Prostate gland (tissue), 2 donors: ENCODE measurements at regions not wholly inside any gene's neighbourhood (a gene's known extent, or its start where the extent isn't known, plus 50 kb on each side); places are given as distances from the start of the nearest gene placed in this dataset.

Experiments
- DNase-seq: peaks from one replicate; pipeline ENCODE4 v3.0.0-alpha.2; 2019; ENCODE audit warnings: low spot score
- H3K27ac ChIP-seq, 2 donors: fragments of 200-600 bp; sonication (generic); 2 replicates each; pipeline ENCODE4 v1.5.1; 2017 to 2019
- H3K27me3 ChIP-seq: fragments of 200-600 bp; sonication (generic); replicated peaks from 2 replicates; pipeline ENCODE4 v1.5.1; 2019; ENCODE audit not compliant: insufficient read depth
- H3K36me3 ChIP-seq, 2 donors: fragments of 200-600 bp; sonication (generic); 1 replicate in 1 of 2; 2 replicates in 1 of 2; pipeline versions ENCODE4 v1.5.1 to v1.8.1; 2017 to 2019
- H3K4me1 ChIP-seq: fragments of 200-600 bp; sonication (generic); replicated peaks from 2 replicates; pipeline ENCODE4 v1.5.1; 2019
- H3K4me3 ChIP-seq, 2 donors: fragments of 200-600 bp; sonication (generic); 2 replicates each; pipeline ENCODE4 v1.5.1; 2017 to 2019
- H3K9me3 ChIP-seq: fragments of 200-600 bp; sonication (generic); 2 replicates; pipeline ENCODE4 v1.5.1; 2017
- POLR2A ChIP-seq: fragments of 450-650 bp; IDR thresholded peaks from one replicate; pipeline ENCODE4 v1.6.1; 2016; ENCODE audit warnings: antibody characterized with exemption, mild to moderate bottlenecking
- POLR2AphosphoS5 ChIP-seq: sonication (generic); formaldehyde crosslinking; IDR thresholded peaks from one replicate; pipeline ENCODE4 v1.6.1; 2017; ENCODE audit warnings: antibody characterized with exemption
- WGBS: methylation state at CpG from one replicate; pipeline ENCODE4 v1.1.5; 2018; 5-methylcytosine and 5-hydroxymethylcytosine counted together
- intact Hi-C: fragments of 100-400 bp; cut with DNase I; formaldehyde crosslinking; loops from one replicate; pipeline ENCODE4 v1.14.2; 2022
- TF ChIP-seq, protein P1 (sequence below), 4 experiments: fragments of 200-600 bp in 2 of 4; fragments of 450-650 bp in 2 of 4; sonication (generic) in 2 of 4; IDR thresholded peaks; 1 replicate in 3 of 4; 2 replicates in 1 of 4; pipeline ENCODE4 v1.5.1; 2016 to 2019; ENCODE audit warnings: antibody characterized with exemption in 4 of 4, mild to moderate bottlenecking in 2 of 4, moderate library complexity in 2 of 4

DNA sequence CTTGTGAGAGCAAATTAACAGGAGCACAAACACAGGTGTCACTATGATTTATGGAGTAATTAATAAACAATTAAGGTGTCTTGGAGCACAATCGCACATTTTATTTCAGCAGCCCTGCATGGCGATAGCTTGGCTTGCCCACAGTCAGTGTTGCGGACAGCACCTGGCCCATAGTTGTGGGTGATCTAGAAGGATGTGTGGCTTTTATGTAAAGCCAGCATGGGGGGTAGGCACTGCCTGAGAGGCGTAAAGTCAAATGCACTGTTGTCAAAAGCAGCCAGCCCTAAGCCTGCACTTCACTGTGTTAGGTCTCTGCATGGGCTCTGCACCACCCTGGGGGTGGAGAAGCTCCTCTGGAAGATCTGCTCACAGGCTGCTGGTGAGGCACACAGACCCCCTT, 177.4 kb upstream of the PPP2R3A start:
- H3K27me3 ChIP-seq = peaks cover 3% of the 10 kb centered on the region
- 70% methylated on average over 4 of the region's 4 CpGs for WGBS

DNA sequence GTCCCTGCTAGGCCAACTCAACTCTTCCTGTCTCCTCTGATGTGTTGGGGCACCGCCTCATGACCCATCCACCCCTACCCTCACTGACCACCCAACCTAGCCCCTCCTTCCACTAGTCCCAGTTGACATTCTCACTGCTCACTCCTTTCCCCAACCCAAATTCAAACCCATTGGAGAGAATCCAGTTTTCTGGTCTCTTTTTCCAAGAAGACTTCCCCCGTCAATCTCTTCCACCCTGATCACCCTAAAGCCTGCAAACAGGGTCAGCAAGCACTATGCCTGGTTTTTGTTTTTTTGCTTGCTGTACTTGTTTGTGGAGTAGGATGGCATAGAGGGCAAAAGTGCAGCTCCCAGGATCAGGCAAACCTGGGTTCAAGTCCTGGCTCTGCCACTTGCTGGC, 176.6 kb upstream of the PPP2R3A start:
- peaks cover 3% of the 10 kb centered on the region for H3K27me3 ChIP-seq
- no peak overlapping the region for H3K27ac ChIP-seq
- no peaks in the 10 kb centered on the region for H3K4me1 ChIP-seq
- H3K4me3 ChIP-seq = no peak overlapping the region
- DNase-seq = no peak
- 88% methylated on average over 2 of the region's 2 CpGs for WGBS
- no peaks in the 10 kb centered on the region for H3K36me3 ChIP-seq
- no peak for TF ChIP-seq POLR2A
- TF ChIP-seq, protein P1, sequence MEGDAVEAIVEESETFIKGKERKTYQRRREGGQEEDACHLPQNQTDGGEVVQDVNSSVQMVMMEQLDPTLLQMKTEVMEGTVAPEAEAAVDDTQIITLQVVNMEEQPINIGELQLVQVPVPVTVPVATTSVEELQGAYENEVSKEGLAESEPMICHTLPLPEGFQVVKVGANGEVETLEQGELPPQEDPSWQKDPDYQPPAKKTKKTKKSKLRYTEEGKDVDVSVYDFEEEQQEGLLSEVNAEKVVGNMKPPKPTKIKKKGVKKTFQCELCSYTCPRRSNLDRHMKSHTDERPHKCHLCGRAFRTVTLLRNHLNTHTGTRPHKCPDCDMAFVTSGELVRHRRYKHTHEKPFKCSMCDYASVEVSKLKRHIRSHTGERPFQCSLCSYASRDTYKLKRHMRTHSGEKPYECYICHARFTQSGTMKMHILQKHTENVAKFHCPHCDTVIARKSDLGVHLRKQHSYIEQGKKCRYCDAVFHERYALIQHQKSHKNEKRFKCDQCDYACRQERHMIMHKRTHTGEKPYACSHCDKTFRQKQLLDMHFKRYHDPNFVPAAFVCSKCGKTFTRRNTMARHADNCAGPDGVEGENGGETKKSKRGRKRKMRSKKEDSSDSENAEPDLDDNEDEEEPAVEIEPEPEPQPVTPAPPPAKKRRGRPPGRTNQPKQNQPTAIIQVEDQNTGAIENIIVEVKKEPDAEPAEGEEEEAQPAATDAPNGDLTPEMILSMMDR (IDR thresholded peaks at IDR 0.05) = no peak
- TF ChIP-seq POLR2AphosphoS5 = no peak
- intact Hi-C loops = no loop called here
- H3K9me3 ChIP-seq = no peaks in the 10 kb centered on the region

More for the DNA sequence above, 177.4 kb upstream of the PPP2R3A start:
- no peak for DNase-seq
- TF ChIP-seq, protein P1 (IDR thresholded peaks at IDR 0.05) = no peak
- TF ChIP-seq POLR2AphosphoS5 (no peak), POLR2A (no peak)
- intact Hi-C loops = no loop called here
- H3K4me1 ChIP-seq = no peaks in the 10 kb centered on the region
- H3K27ac ChIP-seq = no peak overlapping the region
- no peaks in the 10 kb centered on the region for H3K9me3 ChIP-seq
- H3K4me3 ChIP-seq = no peak overlapping the region
- H3K36me3 ChIP-seq = no peaks in the 10 kb centered on the region

DNA sequence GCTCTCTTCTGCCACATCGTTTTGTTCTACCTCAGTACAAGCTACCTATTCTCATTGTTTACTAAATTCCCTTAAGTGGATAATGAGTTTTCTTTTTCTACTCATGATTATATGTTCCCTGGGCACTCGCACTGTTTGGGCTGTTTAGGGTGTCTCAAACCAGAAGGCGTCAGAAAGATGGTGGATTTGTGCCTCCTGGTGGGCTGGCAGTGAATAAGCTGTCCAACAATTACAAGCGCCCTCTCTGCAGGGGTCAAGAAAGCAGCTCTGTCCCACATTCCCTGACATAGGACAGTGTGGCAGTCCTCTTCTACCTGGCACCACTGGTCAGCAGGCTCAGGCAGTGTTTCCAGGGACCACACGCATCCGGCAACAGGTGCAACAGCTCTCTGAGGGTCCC, 173.4 kb upstream of the PPP2R3A start:
- Histone ChIP-seq H3K27me3 (peaks cover 3% of the 10 kb centered on the region), H3K9me3 (no peaks in the 10 kb centered on the region), H3K4me3 (no peak overlapping the region), H3K27ac (no peak overlapping the region), H3K36me3 (no peaks in the 10 kb centered on the region), H3K4me1 (no peaks in the 10 kb centered on the region)
- TF ChIP-seq POLR2AphosphoS5 = no peak
- TF ChIP-seq POLR2A = no peak
- TF ChIP-seq, protein P1 (IDR thresholded peaks at IDR 0.05) = no peak
- 70% methylated on average over 6 of the region's 6 CpGs for WGBS
- DNase-seq = no peak
- intact Hi-C loops = no loop called here

DNA sequence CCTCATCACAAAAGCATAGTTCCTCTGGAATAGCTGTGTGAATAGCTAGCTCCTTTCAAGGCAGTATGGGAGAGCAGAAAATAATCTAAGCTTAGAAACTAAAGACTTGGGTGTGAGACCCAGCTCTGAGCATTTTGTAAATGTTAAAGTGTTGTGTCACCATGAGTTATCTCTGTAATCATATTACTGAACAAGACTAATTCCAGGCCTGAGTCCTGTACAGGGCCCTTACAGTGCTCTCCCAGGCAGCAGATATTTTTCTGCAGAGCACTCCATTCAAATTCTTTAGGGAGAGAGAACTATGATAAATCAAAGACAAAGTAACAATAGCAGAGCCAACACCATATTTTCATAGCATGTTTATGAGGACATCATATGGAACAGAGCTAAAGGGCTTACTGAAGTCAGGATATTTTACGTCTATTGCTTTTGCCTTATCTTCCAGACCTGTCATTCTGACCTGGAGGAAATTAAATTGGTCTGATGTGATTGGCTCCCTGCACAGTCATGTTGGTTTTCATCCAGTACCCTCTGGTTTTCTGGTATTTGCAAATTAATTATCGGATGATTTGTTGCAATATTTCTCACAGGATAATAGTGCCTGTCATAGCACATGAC, 172.6 kb upstream of the PPP2R3A start:
- intact Hi-C loops = no loop called here

More for the DNA sequence above, 172.6 kb upstream of the PPP2R3A start:
- Histone ChIP-seq H3K27me3 (peaks cover 3% of the 10 kb centered on the region), H3K27ac (no peak overlapping the region), H3K4me1 (no peaks in the 10 kb centered on the region), H3K9me3 (no peaks in the 10 kb centered on the region), H3K4me3 (no peak overlapping the region), H3K36me3 (no peaks in the 10 kb centered on the region)
- no peak for DNase-seq
- TF ChIP-seq, protein P1 (IDR thresholded peaks at IDR 0.05) = no peak
- TF ChIP-seq POLR2A (no peak), POLR2AphosphoS5 (no peak)
- 34% methylated on average over 2 of the region's 2 CpGs for WGBS
